ENCODE measurements at regions not wholly inside any gene's neighbourhood (a gene's known extent, or its start where the extent isn't known, plus 50 kb on each side); places are given as distances from the start of the nearest gene placed in this dataset.

DNA sequence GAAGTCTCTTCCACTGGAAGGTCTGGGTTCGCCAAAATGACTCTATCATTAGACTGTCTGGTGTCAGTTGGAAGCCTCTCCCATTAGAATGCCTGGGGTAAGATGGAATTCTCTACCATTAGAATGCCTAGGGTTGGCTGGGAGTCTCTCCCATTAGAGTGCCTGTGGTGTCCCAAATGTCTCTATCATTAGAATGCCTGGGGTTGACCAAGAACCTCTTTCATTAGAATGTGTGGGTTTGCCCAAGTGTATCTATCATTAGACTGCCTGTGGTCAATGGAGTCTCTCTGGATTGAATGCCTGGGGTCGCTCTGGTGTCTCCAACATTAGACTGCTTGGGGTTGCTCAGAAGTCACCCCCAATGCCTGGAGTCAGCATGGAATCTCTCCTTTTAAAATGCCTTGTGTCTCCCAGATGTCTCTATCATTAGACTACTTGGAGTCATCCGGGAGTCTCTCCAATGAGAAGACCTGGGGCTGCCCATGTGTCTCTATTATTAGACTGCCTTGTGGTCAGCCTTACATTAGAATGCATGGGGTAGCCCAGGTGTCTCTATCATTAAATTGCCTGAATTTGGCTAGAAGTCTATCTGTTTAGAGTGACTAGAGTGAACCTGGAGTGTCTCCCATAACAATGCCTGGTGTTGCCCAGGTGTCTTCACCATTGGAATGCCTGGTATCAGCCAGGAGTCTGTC is 1518.4 kb downstream of the UQCRFS1 start:
- TF ChIP-seq, protein P1, sequence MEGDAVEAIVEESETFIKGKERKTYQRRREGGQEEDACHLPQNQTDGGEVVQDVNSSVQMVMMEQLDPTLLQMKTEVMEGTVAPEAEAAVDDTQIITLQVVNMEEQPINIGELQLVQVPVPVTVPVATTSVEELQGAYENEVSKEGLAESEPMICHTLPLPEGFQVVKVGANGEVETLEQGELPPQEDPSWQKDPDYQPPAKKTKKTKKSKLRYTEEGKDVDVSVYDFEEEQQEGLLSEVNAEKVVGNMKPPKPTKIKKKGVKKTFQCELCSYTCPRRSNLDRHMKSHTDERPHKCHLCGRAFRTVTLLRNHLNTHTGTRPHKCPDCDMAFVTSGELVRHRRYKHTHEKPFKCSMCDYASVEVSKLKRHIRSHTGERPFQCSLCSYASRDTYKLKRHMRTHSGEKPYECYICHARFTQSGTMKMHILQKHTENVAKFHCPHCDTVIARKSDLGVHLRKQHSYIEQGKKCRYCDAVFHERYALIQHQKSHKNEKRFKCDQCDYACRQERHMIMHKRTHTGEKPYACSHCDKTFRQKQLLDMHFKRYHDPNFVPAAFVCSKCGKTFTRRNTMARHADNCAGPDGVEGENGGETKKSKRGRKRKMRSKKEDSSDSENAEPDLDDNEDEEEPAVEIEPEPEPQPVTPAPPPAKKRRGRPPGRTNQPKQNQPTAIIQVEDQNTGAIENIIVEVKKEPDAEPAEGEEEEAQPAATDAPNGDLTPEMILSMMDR (IDR thresholded peaks at IDR 0.05; ENCODE audit: low read depth, low read length), result no peak
- TF ChIP-seq POLR2A (IDR thresholded peaks at IDR 0.05; ENCODE audit: extremely low read depth, insufficient read length), result no peak
- TF ChIP-seq MYC (IDR thresholded peaks at IDR 0.05; ENCODE audit: low read depth, low read length), result no peak
